ENCODE measurements at regions not wholly inside any gene's neighbourhood (a gene's known extent, or its start where the extent isn't known, plus 50 kb on each side); places are given as distances from the start of the nearest gene placed in this dataset.

- DNase-seq = no peak
Observed at GRCh38 chr14:86015511-86015910, 485.6 kb downstream of the FLRT2 start.

- DNase-seq = peak; percentile 31
Observed at GRCh38 chr14:86013641-86014040, 483.7 kb downstream of the FLRT2 start.

- no peak for DNase-seq
Observed at GRCh38 chr14:86012461-86012860, 482.5 kb downstream of the FLRT2 start.

- DNase-seq = no peak
Observed at GRCh38 chr14:86003998-86004397, 474.1 kb downstream of the FLRT2 start.

GRCh38 chr14:85996551-85996950 lies 466.6 kb downstream of the FLRT2 start:
- DNase-seq = no peak

- DNase-seq = no peak
Observed at GRCh38 chr14:85991156-85991555, 461.2 kb downstream of the FLRT2 start.

- no peak for DNase-seq
Observed at GRCh38 chr14:85987907-85988306, 458.0 kb downstream of the FLRT2 start.

- no peak for DNase-seq
Observed at GRCh38 chr14:85987292-85987691, 457.3 kb downstream of the FLRT2 start.

- no peak for DNase-seq
Observed at GRCh38 chr14:85978582-85979250, 448.8 kb downstream of the FLRT2 start.

- no peak for DNase-seq
Observed at GRCh38 chr14:85974602-85975001, 444.7 kb downstream of the FLRT2 start.

- no peak for DNase-seq
Observed at GRCh38 chr14:85963486-85963885, 433.5 kb downstream of the FLRT2 start.

- no peak for DNase-seq
Observed at GRCh38 chr14:85960756-85961155, 430.8 kb downstream of the FLRT2 start.

GRCh38 chr14:85959063-85959462 lies 429.1 kb downstream of the FLRT2 start:
- DNase-seq = no peak

- no peak for DNase-seq
Observed at GRCh38 chr14:85958069-85958468, 428.1 kb downstream of the FLRT2 start.

GRCh38 chr14:85953265-85953664 lies 423.3 kb downstream of the FLRT2 start:
- DNase-seq = no peak

- DNase-seq = no peak
Observed at GRCh38 chr14:85948153-85948552, 418.2 kb downstream of the FLRT2 start.

GRCh38 chr14:85947461-85948139 lies 417.7 kb downstream of the FLRT2 start:
- no peak for DNase-seq

- no peak for DNase-seq
Observed at GRCh38 chr14:85943192-85943591, 413.2 kb downstream of the FLRT2 start.

- DNase-seq = peak; percentile 36
Observed at GRCh38 chr14:85934886-85935254, 404.9 kb downstream of the FLRT2 start.

- DNase-seq = peak; percentile 41
Observed at GRCh38 chr14:85934123-85934885, 404.4 kb downstream of the FLRT2 start.

GRCh38 chr14:85921241-85921640 lies 391.3 kb downstream of the FLRT2 start:
- no peak for DNase-seq

GRCh38 chr14:85917716-85918115 lies 387.8 kb downstream of the FLRT2 start:
- no peak for DNase-seq

- no peak for DNase-seq
Observed at GRCh38 chr14:85915711-85916110, 385.8 kb downstream of the FLRT2 start.

GRCh38 chr14:85912141-85912540 lies 382.2 kb downstream of the FLRT2 start:
- DNase-seq = no peak
